Sigmoid colon (tissue), 6 donors: ENCODE measurements at regions not wholly inside any gene's neighbourhood (a gene's known extent, or its start where the extent isn't known, plus 50 kb on each side); places are given as distances from the start of the nearest gene placed in this dataset.

Source experiments
- DNase-seq: peaks from one replicate; pipeline ENCODE4 v3.0.0-alpha.2; 2019
- H3K27ac ChIP-seq, 4 donors: fragments of 200-600 bp; sonication (generic); one replicate each; pipeline ENCODE4 v1.5.1; 2016 to 2019; ENCODE audit warnings: mild to moderate bottlenecking in 1 of 4
- H3K27me3 ChIP-seq, 3 donors: fragments of 200-600 bp; sonication (generic); one replicate each; pipeline ENCODE4 v1.5.1; 2019; ENCODE audit warnings: mild to moderate bottlenecking in 1 of 3
- H3K36me3 ChIP-seq, 4 donors: fragments of 200-600 bp; sonication (generic); one replicate each; pipeline ENCODE4 v1.5.1; 2016 to 2019
- H3K4me1 ChIP-seq, 4 donors: fragments of 200-600 bp; sonication (generic); one replicate each; pipeline ENCODE4 v1.5.1; 2017 to 2019
- H3K4me3 ChIP-seq, 4 donors: fragments of 200-600 bp; sonication (generic); one replicate each; pipeline ENCODE4 v1.5.1; 2017 to 2019; ENCODE audit warnings: mild to moderate bottlenecking in 2 of 4, moderate library complexity in 1 of 4
- H3K9me3 ChIP-seq, 4 donors: fragments of 200-600 bp in 3 of 4; sonication (generic) in 3 of 4; one replicate each; pipeline versions ENCODE4 v1.5.1 to v1.6.1; 2013 to 2019
- EP300 ChIP-seq, 4 donors: sonication (generic); formaldehyde crosslinking; IDR thresholded peaks; one replicate each; pipeline ENCODE4 v1.6.1; 2017; ENCODE audit warnings: antibody characterized with exemption in 4 of 4
- POLR2A ChIP-seq, 2 donors: fragments of 450-650 bp; IDR thresholded peaks; one replicate each; pipeline ENCODE4 v1.6.1; 2016; ENCODE audit warnings: antibody characterized with exemption in 2 of 2, mild to moderate bottlenecking in 2 of 2, moderate library complexity in 2 of 2
- POLR2AphosphoS5 ChIP-seq, 4 donors: sonication (generic); formaldehyde crosslinking; IDR thresholded peaks; one replicate each; pipeline ENCODE4 v1.6.1; 2017; ENCODE audit warnings: antibody characterized with exemption in 4 of 4
- WGBS, 2 donors: extraction: QIAGEN DNeasy Blood & Tissue Kit; methylation state at CpG; one replicate each; pipeline ENCODE4 v1.1.7; 2013; 5-methylcytosine and 5-hydroxymethylcytosine counted together
- intact Hi-C: fragments of 100-400 bp; cut with DNase I; formaldehyde crosslinking; loops from one replicate; pipeline ENCODE4 v1.15.1; 2023
- TF ChIP-seq, protein P1 (sequence below), 4 experiments: fragments of 450-650 bp in 3 of 4; fragments of 200-600 bp in 1 of 4; IDR thresholded peaks; one replicate each; pipeline ENCODE4 v1.5.1; 2016 to 2019; ENCODE audit warnings: antibody characterized with exemption in 4 of 4, mild to moderate bottlenecking in 3 of 4, moderate library complexity in 2 of 4
- donor health status: healthy with polysubstance abuse.
- donor health status: healthy.

DNA sequence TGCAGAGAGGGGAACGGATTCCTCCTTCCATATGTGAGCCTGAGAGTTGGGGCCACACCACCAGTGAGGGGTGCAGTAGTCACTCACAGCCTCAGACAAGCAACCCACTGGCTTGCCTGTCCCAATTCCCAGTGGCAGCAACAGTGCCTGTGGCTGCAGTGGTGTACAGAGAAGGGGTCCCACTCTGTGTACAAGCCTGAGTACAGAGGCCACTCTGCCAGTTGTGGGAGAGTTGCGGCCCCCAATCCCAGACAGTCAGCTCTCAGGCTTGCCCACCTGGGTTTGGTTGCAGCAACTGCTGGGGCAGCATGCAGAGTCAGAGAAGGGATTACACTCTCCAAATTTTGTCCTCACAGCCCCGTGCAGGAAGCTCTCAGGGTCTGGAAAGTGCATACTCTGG is 133.2 kb upstream of the RFX3 start:
- H3K9me3 ChIP-seq, result peaks cover 0 to 2% (median 0%) of the 10 kb centered on the region in 4 donors
- no peak for TF ChIP-seq POLR2AphosphoS5 (IDR thresholded peaks at IDR 0.05)
- TF ChIP-seq EP300 (IDR thresholded peaks at IDR 0.05), result no peak
- TF ChIP-seq, protein P1, sequence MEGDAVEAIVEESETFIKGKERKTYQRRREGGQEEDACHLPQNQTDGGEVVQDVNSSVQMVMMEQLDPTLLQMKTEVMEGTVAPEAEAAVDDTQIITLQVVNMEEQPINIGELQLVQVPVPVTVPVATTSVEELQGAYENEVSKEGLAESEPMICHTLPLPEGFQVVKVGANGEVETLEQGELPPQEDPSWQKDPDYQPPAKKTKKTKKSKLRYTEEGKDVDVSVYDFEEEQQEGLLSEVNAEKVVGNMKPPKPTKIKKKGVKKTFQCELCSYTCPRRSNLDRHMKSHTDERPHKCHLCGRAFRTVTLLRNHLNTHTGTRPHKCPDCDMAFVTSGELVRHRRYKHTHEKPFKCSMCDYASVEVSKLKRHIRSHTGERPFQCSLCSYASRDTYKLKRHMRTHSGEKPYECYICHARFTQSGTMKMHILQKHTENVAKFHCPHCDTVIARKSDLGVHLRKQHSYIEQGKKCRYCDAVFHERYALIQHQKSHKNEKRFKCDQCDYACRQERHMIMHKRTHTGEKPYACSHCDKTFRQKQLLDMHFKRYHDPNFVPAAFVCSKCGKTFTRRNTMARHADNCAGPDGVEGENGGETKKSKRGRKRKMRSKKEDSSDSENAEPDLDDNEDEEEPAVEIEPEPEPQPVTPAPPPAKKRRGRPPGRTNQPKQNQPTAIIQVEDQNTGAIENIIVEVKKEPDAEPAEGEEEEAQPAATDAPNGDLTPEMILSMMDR (IDR thresholded peaks at IDR 0.05), result no peak
- TF ChIP-seq POLR2A (IDR thresholded peaks at IDR 0.05), result no peak
- no peak overlapping the region for H3K27ac ChIP-seq
- 91 to 92% methylated on average over 3 of the region's 3 CpGs for WGBS, 2 donors
- no peaks in the 10 kb centered on the region for H3K36me3 ChIP-seq
- H3K4me3 ChIP-seq, result no peak overlapping the region
- H3K4me1 ChIP-seq, result peaks cover 0 to 5% (median 2%) of the 10 kb centered on the region in 4 donors
- DNase-seq, result no peak
- H3K27me3 ChIP-seq, result no peaks in the 10 kb centered on the region
- intact Hi-C loops, result no loop called here

DNA sequence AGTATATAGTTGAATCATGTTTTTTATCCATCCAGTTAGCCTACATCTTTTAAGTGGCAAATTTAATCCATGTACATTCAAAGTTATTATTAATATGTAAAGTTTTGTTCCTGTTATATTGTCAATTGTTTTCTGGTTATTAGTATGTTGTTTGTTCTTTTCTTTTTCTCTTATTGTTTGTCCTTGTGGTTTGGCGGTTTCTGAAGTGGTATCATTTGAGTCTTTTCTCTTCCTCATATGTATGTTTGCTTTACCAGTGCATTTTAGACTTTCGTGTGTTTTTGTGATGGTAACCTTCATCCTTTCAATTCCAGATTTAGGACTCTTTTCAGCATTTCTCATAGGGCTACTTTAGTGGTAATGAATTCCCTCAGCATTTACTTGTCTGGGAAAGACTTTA is 130.4 kb upstream of the RFX3 start:
- Histone ChIP-seq H3K4me1 (no peaks in the 10 kb centered on the region), H3K27ac (no peak overlapping the region), H3K27me3 (no peaks in the 10 kb centered on the region), H3K9me3 (peaks cover 0 to 2% (median 0%) of the 10 kb centered on the region in 4 donors), H3K4me3 (no peak overlapping the region), H3K36me3 (no peaks in the 10 kb centered on the region)
- DNase-seq, result no peak
- intact Hi-C loops, result no loop called here
- TF ChIP-seq, protein P1 (IDR thresholded peaks at IDR 0.05), result no peak
- no peak for TF ChIP-seq POLR2A (IDR thresholded peaks at IDR 0.05)
- no peak for TF ChIP-seq EP300 (IDR thresholded peaks at IDR 0.05)
- TF ChIP-seq POLR2AphosphoS5 (IDR thresholded peaks at IDR 0.05), result no peak
- 82 to 92% methylated on average over 2 of the region's 2 CpGs for WGBS, 2 donors

- Histone ChIP-seq H3K4me1 (no peaks in the 10 kb centered on the region), H3K4me3 (no peak overlapping the region), H3K27ac (no peak overlapping the region), H3K9me3 (peaks cover 0 to 2% (median 0%) of the 10 kb centered on the region in 4 donors), H3K27me3 (no peaks in the 10 kb centered on the region), H3K36me3 (no peaks in the 10 kb centered on the region)
- 75 to 78% methylated on average over 5 of the region's 5 CpGs for WGBS, 2 donors
- DNase-seq, result no peak
- TF ChIP-seq POLR2AphosphoS5 (IDR thresholded peaks at IDR 0.05) (no peak), POLR2A (IDR thresholded peaks at IDR 0.05) (no peak), EP300 (IDR thresholded peaks at IDR 0.05) (no peak)
- TF ChIP-seq, protein P1 (IDR thresholded peaks at IDR 0.05), result no peak
- intact Hi-C loops, result no loop called here
Observed at GRCh38 chr9:3650994-3651622, 125.3 kb upstream of the RFX3 start.

- intact Hi-C loops, result no loop called here
- H3K27me3 ChIP-seq, result no peaks in the 10 kb centered on the region
- no peak for TF ChIP-seq POLR2A (IDR thresholded peaks at IDR 0.05)
- TF ChIP-seq, protein P1 (IDR thresholded peaks at IDR 0.05), result no peak
- TF ChIP-seq POLR2AphosphoS5 (IDR thresholded peaks at IDR 0.05), result no peak
- TF ChIP-seq EP300 (IDR thresholded peaks at IDR 0.05), result no peak
- no peaks in the 10 kb centered on the region for H3K9me3 ChIP-seq
- no peak for DNase-seq
- no peaks in the 10 kb centered on the region for H3K36me3 ChIP-seq
- no peak overlapping the region for H3K4me3 ChIP-seq
- H3K4me1 ChIP-seq, result no peaks in the 10 kb centered on the region
- WGBS, 2 donors, result 72 to 83% methylated on average over 4 of the region's 4 CpGs
- no peak overlapping the region for H3K27ac ChIP-seq
Observed at GRCh38 chr9:3648722-3649246, 123.0 kb upstream of the RFX3 start.

DNA sequence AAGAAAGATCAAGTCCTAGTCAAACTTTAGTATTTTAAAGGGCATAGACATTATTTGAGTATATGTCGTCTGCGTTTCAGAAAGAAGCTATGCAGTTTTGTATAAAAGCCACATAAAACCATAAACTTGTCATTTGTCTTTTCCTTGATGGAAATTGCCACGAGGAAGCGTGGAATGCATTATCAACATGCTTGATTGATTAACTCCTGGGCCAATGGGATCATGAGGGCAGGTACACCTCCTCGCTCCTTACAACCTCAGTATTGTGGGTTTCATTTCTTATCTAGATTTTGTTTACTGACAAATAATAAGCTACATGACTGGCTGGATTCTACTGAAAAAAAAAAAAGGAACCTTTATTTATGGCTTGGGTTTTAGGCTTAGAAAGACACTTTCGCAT is 122.5 kb upstream of the RFX3 start:
- DNase-seq, result no peak
- Histone ChIP-seq H3K4me3 (no peak overlapping the region), H3K27me3 (no peaks in the 10 kb centered on the region), H3K4me1 (no peaks in the 10 kb centered on the region), H3K36me3 (no peaks in the 10 kb centered on the region), H3K9me3 (no peaks in the 10 kb centered on the region), H3K27ac (no peak overlapping the region)
- WGBS, 2 donors, result 31 to 77% methylated on average over 6 of the region's 6 CpGs
- intact Hi-C loops, result no loop called here
- TF ChIP-seq, protein P1 (IDR thresholded peaks at IDR 0.05), result no peak
- TF ChIP-seq EP300 (IDR thresholded peaks at IDR 0.05), result no peak
- no peak for TF ChIP-seq POLR2AphosphoS5 (IDR thresholded peaks at IDR 0.05)
- TF ChIP-seq POLR2A (IDR thresholded peaks at IDR 0.05), result no peak
